A549 (cell line): ENCODE measurements at regions not wholly inside any gene's neighbourhood (a gene's known extent, or its start where the extent isn't known, plus 50 kb on each side); places are given as distances from the start of the nearest gene placed in this dataset.

Experiments used
- ATAC-seq, 2 experiments: fragments of 200-7000 bp in 1 of 2; fragments of >200 bp in 1 of 2; cut with Nextera tagmentation in 1 of 2; cut with Tn5 transposase in 1 of 2; 3 replicates each; pipeline versions ENCODE4 v1.8.0 to v1.9.1; 2018 to 2020; ENCODE audit warnings: mild to moderate bottlenecking in 1 of 2, moderate library complexity in 1 of 2
- CTCF ChIA-PET: fragments of 300-600 bp; sonication (Branson Sonifier 250); formaldehyde crosslinking; extraction: SDS; loops from one replicate; lab custom pipeline; 2021; ENCODE audit warnings: antibody characterized with exemption, inconsistent platforms; lab: Yijun Ruan, JAX
- POLR2A ChIA-PET: fragments of 350-600 bp; formaldehyde crosslinking; extraction: SDS; loops from one replicate; lab custom pipeline; 2021; ENCODE audit warnings: antibody characterized with exemption, inconsistent platforms; lab: Yijun Ruan, JAX
- DNase-seq, 2 experiments: peaks; one replicate each; pipeline versions ENCODE4 v3.0.0 to v3.0.0-alpha.2; 2011 to 2016; ENCODE audit warnings: low read depth in 1 of 2, low spot score in 1 of 2
- FAIRE-seq: peaks from 2 replicates; lab custom pipeline; 2011; peaks lifted over from hg19 to GRCh38; lab: Jason Lieb, UNC
- H3K27ac ChIP-seq, 2 experiments: fragments of >200 bp; sonication (Bioruptor Twin); formaldehyde crosslinking; 3 replicates each; pipeline ENCODE4 v1.5.1; 2016 to 2017
- H3K4me1 ChIP-seq: fragments of >200 bp; sonication (Bioruptor Twin); formaldehyde crosslinking; 3 replicates; pipeline ENCODE4 v1.6.1; 2016
- H3K4me2 ChIP-seq: fragments of >200 bp; sonication (Bioruptor Twin); formaldehyde crosslinking; 3 replicates; pipeline ENCODE4 v1.6.1; 2016
- H3K4me3 ChIP-seq: fragments of >200 bp; sonication (Bioruptor Twin); formaldehyde crosslinking; 3 replicates; pipeline ENCODE4 v1.5.1; 2016
- H3K9me3 ChIP-seq: fragments of >200 bp; sonication (Bioruptor Twin); formaldehyde crosslinking; 3 replicates; pipeline ENCODE4 v1.6.1; 2016
- CBX2 ChIP-seq: fragments of 200-600 bp; sonication (generic); IDR thresholded peaks from 2 replicates; pipeline ENCODE4 v1.6.1; 2016; ENCODE audit warnings: low read depth, mild to moderate bottlenecking, borderline replicate concordance
- CHD2 ChIP-seq: fragments of 150-350 bp; IDR thresholded peaks from 2 replicates; pipeline ENCODE4 v1.6.1; 2014; ENCODE audit warnings: low read length; ENCODE audit not compliant: partially characterized antibody
- EHMT2 ChIP-seq: fragments of 200-600 bp; sonication (generic); IDR thresholded peaks from 2 replicates; pipeline ENCODE4 v1.6.1; 2016; ENCODE audit warnings: antibody characterized with exemption, low read depth, mild to moderate bottlenecking, moderate library complexity
- EP300 ChIP-seq, 2 experiments: fragments of >200 bp; sonication (Bioruptor Twin); formaldehyde crosslinking; IDR thresholded peaks; 2 replicates in 1 of 2; 3 replicates in 1 of 2; pipeline ENCODE4 v1.6.1; 2016 to 2017
- FOSL2 ChIP-seq, 2 experiments: fragments of 450-650 bp in 1 of 2; fragments of >200 bp in 1 of 2; sonication (Bioruptor Twin) in 1 of 2; formaldehyde crosslinking; IDR thresholded peaks; 2 replicates each; pipeline versions ENCODE4 v1.5.0 to v1.6.1; 2016 to 2020; ENCODE audit warnings: mild to moderate bottlenecking in 1 of 2, moderate library complexity in 1 of 2
- FOXS1 ChIP-seq: fragments of 250-450 bp; sonication (Bioruptor Pico); IDR thresholded peaks from 2 replicates; pipeline ENCODE4 v1.5.0; 2020; ENCODE audit warnings: mild to moderate bottlenecking, moderate library complexity
- HDAC2 ChIP-seq: fragments of 200-600 bp; sonication (generic); IDR thresholded peaks from 2 replicates; pipeline ENCODE4 v1.6.1; 2016
- HEYL ChIP-seq: fragments of 250-450 bp; sonication (Bioruptor Pico); IDR thresholded peaks from 2 replicates; pipeline ENCODE4 v1.8.0; 2021; ENCODE audit warnings: mild to moderate bottlenecking, moderate library complexity
- JUN ChIP-seq, 2 experiments: fragments of >200 bp; sonication (Bioruptor Twin); formaldehyde crosslinking; IDR thresholded peaks; 2 replicates in 1 of 2; 3 replicates in 1 of 2; pipeline ENCODE4 v1.6.1; 2016 to 2017
- MYC ChIP-seq: IDR thresholded peaks from 2 replicates; pipeline ENCODE4 v1.6.1; 2012; ENCODE audit warnings: mild to moderate bottlenecking, inconsistent platforms, low read length, improper control_type of control experiment, borderline replicate concordance
- NFE2L2 ChIP-seq: fragments of 150-350 bp; conservative IDR thresholded peaks from 2 replicates; pipeline ENCODE4 v1.6.1; 2014; ENCODE audit warnings: low read length
- NPAS2 ChIP-seq: fragments of 250-450 bp; sonication (Bioruptor Pico); IDR thresholded peaks from 2 replicates; pipeline ENCODE4 v1.8.0; 2022; ENCODE audit warnings: mild to moderate bottlenecking, moderate library complexity, borderline replicate concordance
- NR3C1 ChIP-seq: fragments of >200 bp; sonication (Bioruptor Twin); formaldehyde crosslinking; IDR thresholded peaks from 3 replicates; pipeline ENCODE4 v1.6.1; 2017
- POLR2AphosphoS2 ChIP-seq: conservative IDR thresholded peaks from 2 replicates; pipeline ENCODE4 v1.6.1; 2012; ENCODE audit warnings: low read length, improper control_type of control experiment, inconsistent platforms
- RFX5 ChIP-seq: fragments of 450-650 bp; IDR thresholded peaks from 2 replicates; pipeline ENCODE4 v1.7.1; 2014; ENCODE audit warnings: antibody characterized with exemption, mild to moderate bottlenecking, moderate library complexity
- SMC3 ChIP-seq: fragments of >200 bp; sonication (Bioruptor Twin); formaldehyde crosslinking; IDR thresholded peaks from 3 replicates; pipeline ENCODE4 v1.6.1; 2018; ENCODE audit warnings: inconsistent platforms
- SREBF2 ChIP-seq: fragments of 450-650 bp; IDR thresholded peaks from 2 replicates; pipeline ENCODE4 v1.6.1; 2014; ENCODE audit warnings: mild to moderate bottlenecking, moderate library complexity
- TFCP2L1 ChIP-seq: fragments of 250-450 bp; sonication (Bioruptor Pico); IDR thresholded peaks from 2 replicates; pipeline ENCODE4 v1.5.0; 2021; ENCODE audit warnings: mild to moderate bottlenecking
- TP53 ChIP-seq: fragments of 250-450 bp; sonication (Bioruptor Pico); IDR thresholded peaks from 2 replicates; pipeline ENCODE4 v1.5.0; 2021; ENCODE audit warnings: mild to moderate bottlenecking, moderate library complexity
- ZC3H11A ChIP-seq: fragments of 450-650 bp; IDR thresholded peaks from 2 replicates; pipeline ENCODE4 v1.6.1; 2014; ENCODE audit warnings: antibody characterized with exemption, mild to moderate bottlenecking
- ZFP36 ChIP-seq: fragments of 450-650 bp; IDR thresholded peaks from 2 replicates; pipeline ENCODE4 v1.6.1; 2014; ENCODE audit warnings: borderline replicate concordance; ENCODE audit not compliant: partially characterized antibody
- ZNF302 ChIP-seq: fragments of 250-450 bp; sonication (Bioruptor Pico); IDR thresholded peaks from 2 replicates; pipeline ENCODE4 v1.9.0; 2021; ENCODE audit warnings: inconsistent platforms, mild to moderate bottlenecking, moderate library complexity
- ZSCAN20 ChIP-seq: fragments of 250-450 bp; sonication (Bioruptor Pico); IDR thresholded peaks from 2 replicates; pipeline ENCODE4 v1.8.0; 2022; ENCODE audit warnings: mild to moderate bottlenecking, moderate library complexity
- WGBS: methylation state at CpG from one replicate; pipeline ENCODE4 v1.1.6; 2017; ENCODE audit errors: missing lambda C conversion rate; 5-methylcytosine and 5-hydroxymethylcytosine counted together
- TF ChIP-seq, protein P1 (sequence below): IDR thresholded peaks from 2 replicates; pipeline ENCODE4 v1.6.1; 2012
- TF ChIP-seq, protein P2 (sequence below): fragments of 150-350 bp; IDR thresholded peaks from 2 replicates; pipeline ENCODE4 v1.6.1; 2014; ENCODE audit warnings: low read depth, mild to moderate bottlenecking, low read length
- TF ChIP-seq, protein P3 (sequence below): fragments of 450-650 bp; IDR thresholded peaks from 2 replicates; pipeline ENCODE4 v1.6.1; 2014; ENCODE audit warnings: antibody characterized with exemption
- TF ChIP-seq, protein P4 (sequence below): fragments of 200-600 bp; sonication (generic); IDR thresholded peaks from 2 replicates; pipeline ENCODE4 v1.6.1; 2016; ENCODE audit warnings: antibody characterized with exemption, mild to moderate bottlenecking, moderate library complexity

DNA sequence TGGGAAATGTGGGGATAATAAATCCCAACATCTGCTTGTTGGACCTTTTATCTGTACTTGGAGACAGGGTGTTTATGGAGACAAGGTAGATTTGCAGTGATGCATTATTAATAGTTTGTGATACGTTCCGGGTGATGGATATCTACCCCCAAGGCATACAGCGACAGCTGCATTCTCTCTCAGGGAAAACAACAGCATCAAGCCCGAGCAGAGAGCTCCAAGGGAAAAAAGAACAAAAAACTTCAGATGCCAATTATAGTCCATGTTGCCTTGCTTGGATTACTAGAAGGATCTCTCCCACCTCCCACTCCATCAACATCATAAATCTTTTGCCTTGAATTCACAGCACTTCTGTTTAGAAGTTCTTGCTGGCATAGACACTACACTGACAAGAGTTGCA is 187.5 kb upstream of the CDH11 start:
- DNase-seq (no peak), FAIRE-seq (no peak), ATAC-seq (no peak)
- TF ChIP-seq, protein P1, sequence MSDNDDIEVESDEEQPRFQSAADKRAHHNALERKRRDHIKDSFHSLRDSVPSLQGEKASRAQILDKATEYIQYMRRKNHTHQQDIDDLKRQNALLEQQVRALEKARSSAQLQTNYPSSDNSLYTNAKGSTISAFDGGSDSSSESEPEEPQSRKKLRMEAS, result no peak
- ChIA-PET POLR2A (no interaction called here), CTCF (no interaction called here)
- WGBS, result 22% methylated on average over 4 of the region's 4 CpGs
- Histone ChIP-seq H3K9me3 (no peaks in the 10 kb centered on the region), H3K27ac (no peak overlapping the region), H3K4me2 (no peak overlapping the region), H3K4me3 (no peak overlapping the region), H3K4me1 (no peaks in the 10 kb centered on the region)

DNA sequence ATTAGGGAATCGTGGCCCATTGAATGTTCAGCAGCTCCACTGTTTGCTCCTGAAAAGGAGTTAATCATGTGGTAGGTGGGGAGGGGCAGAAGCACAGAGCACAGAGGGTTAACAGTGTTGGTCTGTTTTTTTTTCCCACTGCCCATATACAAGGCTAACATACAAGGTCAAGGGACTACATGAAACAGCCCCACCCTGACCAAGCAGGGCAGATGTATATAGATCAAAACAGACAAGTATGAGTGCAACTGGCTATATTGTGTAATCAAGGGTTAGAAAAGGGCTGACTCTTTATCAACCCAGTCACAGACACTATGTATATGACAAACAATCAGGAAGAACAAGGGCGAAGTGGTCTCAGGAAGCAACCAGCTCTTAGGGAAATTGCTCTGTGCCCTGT is 186.6 kb upstream of the CDH11 start:
- POLR2A ChIA-PET, result no interaction called here
- Histone ChIP-seq H3K4me3 (no peak overlapping the region), H3K4me1 (no peaks in the 10 kb centered on the region), H3K9me3 (no peaks in the 10 kb centered on the region), H3K27ac (no peak overlapping the region), H3K4me2 (no peak overlapping the region)
- 0% methylated on average over 2 of the region's 2 CpGs for WGBS
- DNase-seq (no peak), ATAC-seq (no peak), FAIRE-seq (no peak)
- TF ChIP-seq FOSL2 (IDR thresholded peaks at IDR 0.05) (no peak), FOSL2 (CRISPR knock-in tag; IDR thresholded peaks at IDR 0.05) (no peak), RFX5 (no peak), ZC3H11A (no peak), MYC (no peak), TP53 (no peak), ZNF302 (CRISPR knock-in tag) (no peak), CBX2 (no peak), EP300 (IDR thresholded peaks at IDR 0.05) (no peak), ZSCAN20 (CRISPR knock-in tag) (no peak), TFCP2L1 (no peak), HDAC2 (no peak), POLR2AphosphoS2 (no peak), CHD2 (no peak), NFE2L2 (no peak), NR3C1 (no peak), NPAS2 (CRISPR knock-in tag) (no peak)
- CTCF ChIA-PET, result no interaction called here

DNA sequence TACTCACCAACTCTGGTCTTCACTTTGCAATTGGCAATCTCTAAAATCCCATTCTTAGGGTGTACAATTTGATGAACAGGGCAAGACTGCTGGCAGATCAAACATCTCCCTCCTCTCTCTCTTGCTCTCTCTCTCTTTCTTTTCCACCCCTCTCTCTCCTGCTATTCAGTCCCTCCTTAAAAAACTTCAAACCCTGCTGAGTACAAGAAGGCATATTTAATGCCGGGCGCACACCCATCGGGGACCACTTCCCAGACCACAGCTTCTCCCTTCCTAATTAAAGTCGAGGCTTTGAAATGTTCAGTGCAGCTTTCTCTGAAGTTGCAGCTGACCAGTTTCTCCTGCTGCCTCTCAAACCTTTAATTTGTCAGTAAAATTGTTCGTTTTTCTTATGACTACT is 185.4 kb upstream of the CDH11 start:
- Histone ChIP-seq H3K4me2 (no peak overlapping the region), H3K4me1 (no peaks in the 10 kb centered on the region), H3K4me3 (no peak overlapping the region), H3K9me3 (no peaks in the 10 kb centered on the region), H3K27ac (no peak overlapping the region)
- FAIRE-seq (no peak), ATAC-seq (no peak), DNase-seq (no peak)
- POLR2A ChIA-PET, result no interaction called here
- WGBS, result 55% methylated on average over 5 of the region's 5 CpGs
- CTCF ChIA-PET, result no interaction called here
- TF ChIP-seq SREBF2 (no peak), MYC (no peak), JUN (IDR thresholded peaks at IDR 0.05) (no peak), EHMT2 (no peak), FOXS1 (CRISPR knock-in tag) (no peak), NR3C1 (no peak), HDAC2 (no peak), SMC3 (no peak), ZFP36 (no peak), ZSCAN20 (CRISPR knock-in tag) (no peak), RFX5 (no peak), HEYL (CRISPR knock-in tag) (no peak), FOSL2 (IDR thresholded peaks at IDR 0.05) (no peak), FOSL2 (CRISPR knock-in tag; IDR thresholded peaks at IDR 0.05) (no peak)
- TF ChIP-seq, protein P2, sequence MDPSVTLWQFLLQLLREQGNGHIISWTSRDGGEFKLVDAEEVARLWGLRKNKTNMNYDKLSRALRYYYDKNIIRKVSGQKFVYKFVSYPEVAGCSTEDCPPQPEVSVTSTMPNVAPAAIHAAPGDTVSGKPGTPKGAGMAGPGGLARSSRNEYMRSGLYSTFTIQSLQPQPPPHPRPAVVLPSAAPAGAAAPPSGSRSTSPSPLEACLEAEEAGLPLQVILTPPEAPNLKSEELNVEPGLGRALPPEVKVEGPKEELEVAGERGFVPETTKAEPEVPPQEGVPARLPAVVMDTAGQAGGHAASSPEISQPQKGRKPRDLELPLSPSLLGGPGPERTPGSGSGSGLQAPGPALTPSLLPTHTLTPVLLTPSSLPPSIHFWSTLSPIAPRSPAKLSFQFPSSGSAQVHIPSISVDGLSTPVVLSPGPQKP, result no peak
- TF ChIP-seq, protein P3, sequence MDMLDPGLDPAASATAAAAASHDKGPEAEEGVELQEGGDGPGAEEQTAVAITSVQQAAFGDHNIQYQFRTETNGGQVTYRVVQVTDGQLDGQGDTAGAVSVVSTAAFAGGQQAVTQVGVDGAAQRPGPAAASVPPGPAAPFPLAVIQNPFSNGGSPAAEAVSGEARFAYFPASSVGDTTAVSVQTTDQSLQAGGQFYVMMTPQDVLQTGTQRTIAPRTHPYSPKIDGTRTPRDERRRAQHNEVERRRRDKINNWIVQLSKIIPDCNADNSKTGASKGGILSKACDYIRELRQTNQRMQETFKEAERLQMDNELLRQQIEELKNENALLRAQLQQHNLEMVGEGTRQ, result no peak
- TF ChIP-seq, protein P4, sequence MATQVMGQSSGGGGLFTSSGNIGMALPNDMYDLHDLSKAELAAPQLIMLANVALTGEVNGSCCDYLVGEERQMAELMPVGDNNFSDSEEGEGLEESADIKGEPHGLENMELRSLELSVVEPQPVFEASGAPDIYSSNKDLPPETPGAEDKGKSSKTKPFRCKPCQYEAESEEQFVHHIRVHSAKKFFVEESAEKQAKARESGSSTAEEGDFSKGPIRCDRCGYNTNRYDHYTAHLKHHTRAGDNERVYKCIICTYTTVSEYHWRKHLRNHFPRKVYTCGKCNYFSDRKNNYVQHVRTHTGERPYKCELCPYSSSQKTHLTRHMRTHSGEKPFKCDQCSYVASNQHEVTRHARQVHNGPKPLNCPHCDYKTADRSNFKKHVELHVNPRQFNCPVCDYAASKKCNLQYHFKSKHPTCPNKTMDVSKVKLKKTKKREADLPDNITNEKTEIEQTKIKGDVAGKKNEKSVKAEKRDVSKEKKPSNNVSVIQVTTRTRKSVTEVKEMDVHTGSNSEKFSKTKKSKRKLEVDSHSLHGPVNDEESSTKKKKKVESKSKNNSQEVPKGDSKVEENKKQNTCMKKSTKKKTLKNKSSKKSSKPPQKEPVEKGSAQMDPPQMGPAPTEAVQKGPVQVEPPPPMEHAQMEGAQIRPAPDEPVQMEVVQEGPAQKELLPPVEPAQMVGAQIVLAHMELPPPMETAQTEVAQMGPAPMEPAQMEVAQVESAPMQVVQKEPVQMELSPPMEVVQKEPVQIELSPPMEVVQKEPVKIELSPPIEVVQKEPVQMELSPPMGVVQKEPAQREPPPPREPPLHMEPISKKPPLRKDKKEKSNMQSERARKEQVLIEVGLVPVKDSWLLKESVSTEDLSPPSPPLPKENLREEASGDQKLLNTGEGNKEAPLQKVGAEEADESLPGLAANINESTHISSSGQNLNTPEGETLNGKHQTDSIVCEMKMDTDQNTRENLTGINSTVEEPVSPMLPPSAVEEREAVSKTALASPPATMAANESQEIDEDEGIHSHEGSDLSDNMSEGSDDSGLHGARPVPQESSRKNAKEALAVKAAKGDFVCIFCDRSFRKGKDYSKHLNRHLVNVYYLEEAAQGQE, result no peak
